NCI-H1105 (cell line): ENCODE measurements at regions not wholly inside any gene's neighbourhood (a gene's known extent, or its start where the extent isn't known, plus 50 kb on each side); places are given as distances from the start of the nearest gene placed in this dataset.

ENCODE experiments used
- DNase-seq: peaks from one replicate; lab custom pipeline; 2025; lab: John Stamatoyannopoulos, UW

- no peak for DNase-seq
These were observed 552.7 kb upstream of the PSMD7 start for GRCh38 chr16:73743665-73744496.

GRCh38 chr16:73739049-73739769 is 557.4 kb upstream of the PSMD7 start:
- no peak for DNase-seq

GRCh38 chr16:73738266-73738665 is 558.3 kb upstream of the PSMD7 start:
- DNase-seq = no peak

GRCh38 chr16:73737637-73738036 is 559.0 kb upstream of the PSMD7 start:
- DNase-seq = no peak

- DNase-seq = no peak
These were observed 560.7 kb upstream of the PSMD7 start for GRCh38 chr16:73735954-73736353.

GRCh38 chr16:73735018-73735417 is 561.6 kb upstream of the PSMD7 start:
- DNase-seq = no peak

GRCh38 chr16:73732681-73733080 is 563.9 kb upstream of the PSMD7 start:
- no peak for DNase-seq

GRCh38 chr16:73732143-73732542 is 564.5 kb upstream of the PSMD7 start:
- DNase-seq = no peak

GRCh38 chr16:73730481-73731090 is 566.0 kb upstream of the PSMD7 start:
- DNase-seq = no peak

- no peak for DNase-seq
These were observed 571.5 kb upstream of the PSMD7 start for GRCh38 chr16:73725156-73725555.

- DNase-seq = no peak
These were observed 572.1 kb upstream of the PSMD7 start for GRCh38 chr16:73724503-73724902.

GRCh38 chr16:73717266-73717974 is 579.2 kb upstream of the PSMD7 start:
- no peak for DNase-seq

- DNase-seq = no peak
These were observed 581.6 kb upstream of the PSMD7 start for GRCh38 chr16:73714976-73715375.

- DNase-seq = no peak
These were observed 582.7 kb upstream of the PSMD7 start for GRCh38 chr16:73713778-73714495.

- DNase-seq = no peak
These were observed 583.4 kb upstream of the PSMD7 start for GRCh38 chr16:73713251-73713650.

GRCh38 chr16:73711406-73712080 is 585.1 kb upstream of the PSMD7 start:
- DNase-seq = no peak

- DNase-seq = no peak
These were observed 586.1 kb upstream of the PSMD7 start for GRCh38 chr16:73710526-73710925.

- DNase-seq = no peak
These were observed 588.8 kb upstream of the PSMD7 start for GRCh38 chr16:73707863-73708262.

- DNase-seq = no peak
These were observed 592.7 kb upstream of the PSMD7 start for GRCh38 chr16:73703891-73704290.

GRCh38 chr16:73697336-73697735 is 599.3 kb upstream of the PSMD7 start:
- DNase-seq = no peak

- no peak for DNase-seq
These were observed 603.8 kb upstream of the PSMD7 start for GRCh38 chr16:73692861-73693260.
